Activated CD4-positive, alpha-beta T cell treated with anti-CD3 and anti-CD28 coated beads, Interleukin-2, amount 10 ng/mL, durations not matched to agents 7 days and 5 days (primary cell): ENCODE measurements at regions not wholly inside any gene's neighbourhood (a gene's known extent, or its start where the extent isn't known, plus 50 kb on each side); places are given as distances from the start of the nearest gene placed in this dataset.

Experiments used
- CTCF ChIA-PET: fragments of 350-600 bp; sonication (Branson Sonifier 250); formaldehyde crosslinking; loops from one replicate; lab custom pipeline; 2021; ENCODE audit warnings: antibody characterized with exemption; lab: Charles Lee
- POLR2A ChIA-PET: fragments of 350-600 bp; sonication (Branson Sonifier 250); formaldehyde crosslinking; loops from one replicate; lab custom pipeline; 2021; ENCODE audit warnings: antibody characterized with exemption; lab: Charles Lee
- DNase-seq: peaks from one replicate; pipeline ENCODE4 v3.0.0-alpha.2; 2020
- H3K27ac Mint-ChIP-seq: one replicate; pipeline ENCODE4 v1.8.0; 2021; ENCODE audit warnings: mild to moderate bottlenecking, moderate library complexity, mixed read lengths
- H3K27me3 Mint-ChIP-seq: one replicate; pipeline ENCODE4 v1.8.0; 2021; ENCODE audit warnings: mixed read lengths
- H3K36me3 Mint-ChIP-seq: one replicate; pipeline ENCODE4 v1.8.0; 2021; ENCODE audit warnings: low read depth, mixed read lengths
- H3K4me1 Mint-ChIP-seq: one replicate; pipeline ENCODE4 v1.8.0; 2021; ENCODE audit warnings: mixed read lengths
- H3K4me3 Mint-ChIP-seq: one replicate; pipeline ENCODE4 v1.8.0; 2021; ENCODE audit warnings: mild to moderate bottlenecking, moderate library complexity, mixed read lengths
- H3K9me3 Mint-ChIP-seq: one replicate; pipeline ENCODE4 v1.8.0; 2021; ENCODE audit warnings: mixed read lengths

GRCh38 chr1:58909914-58910681, 126.3 kb upstream of the JUN start:
- Mint-ChIP-seq H3K9me3 (peaks cover 11% of the 10 kb centered on the region), H3K4me3 (no peak overlapping the region), H3K4me1 (peaks cover 1% of the 10 kb centered on the region), H3K27me3 (peaks cover 11% of the 10 kb centered on the region), H3K36me3 (peaks cover 2% of the 10 kb centered on the region), H3K27ac (no peak overlapping the region)
- no peak for DNase-seq
- ChIA-PET POLR2A (no interaction called here), CTCF (interaction anchor here (0.8 to 2.7 kb wide), 4 partner anchors 11 to 25 kb away, joined by 3 to 19 read pairs (median 6); no protein-coding TSS in a partner anchor)

- POLR2A ChIA-PET = no interaction called here
- Mint-ChIP-seq H3K4me3 (no peak overlapping the region), H3K9me3 (peaks cover 16% of the 10 kb centered on the region), H3K27me3 (peaks cover 21% of the 10 kb centered on the region), H3K36me3 (peaks cover 2% of the 10 kb centered on the region), H3K27ac (no peak overlapping the region), H3K4me1 (no peaks in the 10 kb centered on the region)
- CTCF ChIA-PET = interaction anchor here (0.9 to 2.7 kb wide), 4 partner anchors 9 to 26 kb away, joined by 3 to 19 read pairs (median 5); no protein-coding TSS in a partner anchor
- no peak for DNase-seq
Observed at GRCh38 chr1:58911841-58912499, 128.1 kb upstream of the JUN start.

GRCh38 chr1:58914925-58915324, 131.1 kb upstream of the JUN start:
- Mint-ChIP-seq H3K27ac (no peak overlapping the region), H3K4me1 (no peaks in the 10 kb centered on the region), H3K9me3 (peaks cover 16% of the 10 kb centered on the region), H3K36me3 (peaks cover 2% of the 10 kb centered on the region), H3K4me3 (no peak overlapping the region), H3K27me3 (peaks cover 22% of the 10 kb centered on the region)
- CTCF ChIA-PET = interaction anchor here (1.2 kb wide), 1 partner anchor 34 kb away, joined by 3 read pairs; no protein-coding TSS in a partner anchor
- POLR2A ChIA-PET = no interaction called here
- no peak for DNase-seq

- Mint-ChIP-seq H3K27me3 (peaks cover 22% of the 10 kb centered on the region), H3K4me1 (peaks cover 10% of the 10 kb centered on the region), H3K4me3 (no peak overlapping the region), H3K9me3 (peaks cover 20% of the 10 kb centered on the region), H3K27ac (no peak overlapping the region), H3K36me3 (peaks cover 2% of the 10 kb centered on the region)
- CTCF ChIA-PET = interaction anchor here (0.6 to 1.3 kb wide), 2 partner anchors 11 to 580 kb away, joined by 3 read pairs; no protein-coding TSS in a partner anchor
- POLR2A ChIA-PET = no interaction called here
- DNase-seq = no peak
Observed at GRCh38 chr1:58917436-58917835, 133.6 kb upstream of the JUN start.

GRCh38 chr1:58919226-58919958, 135.5 kb upstream of the JUN start:
- POLR2A ChIA-PET = no interaction called here
- H3K27ac Mint-ChIP-seq = no peak overlapping the region
- peaks cover 12% of the 10 kb centered on the region for H3K27me3 Mint-ChIP-seq
- peaks cover 12% of the 10 kb centered on the region for H3K9me3 Mint-ChIP-seq
- CTCF ChIA-PET = interaction anchor here (1.8 to 3.7 kb wide), 2 partner anchors 9 to 13 kb away, joined by 7 to 19 read pairs; no protein-coding TSS in a partner anchor
- H3K36me3 Mint-ChIP-seq = peaks cover 2% of the 10 kb centered on the region
- H3K4me3 Mint-ChIP-seq = no peak overlapping the region
- no peak for DNase-seq
- H3K4me1 Mint-ChIP-seq = peaks cover 20% of the 10 kb centered on the region

- Mint-ChIP-seq H3K9me3 (peaks cover 10% of the 10 kb centered on the region), H3K27ac (no peak overlapping the region), H3K4me1 (peaks cover 20% of the 10 kb centered on the region), H3K27me3 (peaks cover 11% of the 10 kb centered on the region), H3K4me3 (no peak overlapping the region), H3K36me3 (peaks cover under 1% of the 10 kb centered on the region)
- CTCF ChIA-PET = interaction anchor here (1.2 to 3.7 kb wide), 3 partner anchors 9 to 17 kb away, joined by 3 to 19 read pairs (median 7); no protein-coding TSS in a partner anchor
- POLR2A ChIA-PET = no interaction called here
- DNase-seq = no peak
Observed at GRCh38 chr1:58919959-58920321, 136.1 kb upstream of the JUN start.

GRCh38 chr1:58921342-58921741, 137.5 kb upstream of the JUN start:
- H3K4me3 Mint-ChIP-seq = no peak overlapping the region
- peaks cover 5% of the 10 kb centered on the region for H3K27me3 Mint-ChIP-seq
- peaks cover 21% of the 10 kb centered on the region for H3K4me1 Mint-ChIP-seq
- POLR2A ChIA-PET = no interaction called here
- H3K9me3 Mint-ChIP-seq = peaks cover 6% of the 10 kb centered on the region
- no peak for DNase-seq
- no peaks in the 10 kb centered on the region for H3K36me3 Mint-ChIP-seq
- no peak overlapping the region for H3K27ac Mint-ChIP-seq
- CTCF ChIA-PET = interaction anchor here (1.2 to 3.7 kb wide), 7 partner anchors 11 to 51 kb away, joined by 3 to 19 read pairs (median 4); no protein-coding TSS in a partner anchor

GRCh38 chr1:58921751-58922150, 137.9 kb upstream of the JUN start:
- ChIA-PET CTCF (interaction anchor here (1.2 to 3.7 kb wide), 6 partner anchors 11 to 50 kb away, joined by 3 to 19 read pairs (median 4); no protein-coding TSS in a partner anchor), POLR2A (no interaction called here)
- Mint-ChIP-seq H3K36me3 (no peaks in the 10 kb centered on the region), H3K4me1 (peaks cover 22% of the 10 kb centered on the region), H3K27me3 (peaks cover 3% of the 10 kb centered on the region), H3K9me3 (peaks cover 6% of the 10 kb centered on the region), H3K4me3 (no peak overlapping the region), H3K27ac (no peak overlapping the region)
- DNase-seq = no peak

GRCh38 chr1:58922302-58923089, 138.6 kb upstream of the JUN start:
- ChIA-PET POLR2A (no interaction called here), CTCF (interaction anchor here (1.2 to 3.7 kb wide), 4 partner anchors 12 to 44 kb away, joined by 3 to 19 read pairs (median 4); no protein-coding TSS in a partner anchor)
- peak; percentile 65 for DNase-seq
- no peaks in the 10 kb centered on the region for H3K36me3 Mint-ChIP-seq
- H3K4me1 Mint-ChIP-seq = peaks cover 29% of the 10 kb centered on the region
- peak overlapping the region; percentile 11 for H3K27ac Mint-ChIP-seq
- H3K4me3 Mint-ChIP-seq = no peak overlapping the region
- H3K27me3 Mint-ChIP-seq = no peaks in the 10 kb centered on the region
- peaks cover 6% of the 10 kb centered on the region for H3K9me3 Mint-ChIP-seq

GRCh38 chr1:58923090-58923470, 139.2 kb upstream of the JUN start:
- DNase-seq = peak; percentile 4
- Mint-ChIP-seq H3K27me3 (no peaks in the 10 kb centered on the region), H3K36me3 (no peaks in the 10 kb centered on the region), H3K9me3 (peaks cover 6% of the 10 kb centered on the region), H3K27ac (peak overlapping the region; percentile 12), H3K4me1 (peaks cover 34% of the 10 kb centered on the region), H3K4me3 (no peak overlapping the region)
- ChIA-PET POLR2A (no interaction called here), CTCF (interaction anchor here (1.3 kb wide), 1 partner anchor 17 kb away, joined by 4 read pairs; no protein-coding TSS in a partner anchor)

GRCh38 chr1:58924016-58924565, 140.2 kb upstream of the JUN start:
- peaks cover 44% of the 10 kb centered on the region for H3K4me1 Mint-ChIP-seq
- no peak for DNase-seq
- H3K36me3 Mint-ChIP-seq = no peaks in the 10 kb centered on the region
- H3K27ac Mint-ChIP-seq = no peak overlapping the region
- H3K27me3 Mint-ChIP-seq = no peaks in the 10 kb centered on the region
- H3K9me3 Mint-ChIP-seq = peaks cover 6% of the 10 kb centered on the region
- CTCF ChIA-PET = interaction anchor here (0.9 to 2.6 kb wide), 2 partner anchors 12 to 14 kb away, joined by 3 to 11 read pairs; no protein-coding TSS in a partner anchor
- POLR2A ChIA-PET = no interaction called here
- no peak overlapping the region for H3K4me3 Mint-ChIP-seq
